ENCODE measurements at regions not wholly inside any gene's neighbourhood (a gene's known extent, or its start where the extent isn't known, plus 50 kb on each side); places are given as distances from the start of the nearest gene placed in this dataset.
A peak's percentile ranks its signal among the peaks of the same experiment; 100 is the strongest.

DNA sequence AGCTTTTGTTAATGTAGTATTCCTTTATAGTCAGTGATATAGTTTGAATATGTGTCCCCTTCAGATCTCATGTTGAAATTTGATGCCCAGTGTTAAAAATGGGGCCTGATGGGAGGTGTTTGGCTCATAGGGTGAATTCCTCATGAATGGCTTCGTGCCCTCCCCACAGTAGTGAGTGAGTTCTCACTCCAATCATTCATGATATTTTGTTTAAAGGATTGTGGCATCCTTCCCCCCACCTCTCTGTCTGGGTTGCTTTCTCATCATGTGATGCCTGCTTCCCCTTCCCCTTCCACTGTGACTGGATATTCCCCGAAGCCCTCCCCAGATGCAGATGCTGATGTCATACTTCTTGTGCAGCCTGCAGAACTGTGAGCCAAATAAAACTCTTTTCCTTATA is 649.8 kb upstream of the NR2F2 start:
- H3K4me3 ChIP-seq, result no peak overlapping the region
- no peak overlapping the region for H3K27ac ChIP-seq
- ATAC-seq (no peak), DNase-seq (no peak)
- no peaks in the 10 kb centered on the region for H3K9me3 ChIP-seq
- intact Hi-C loops (cut with DNase I), result no loop called here
- no peaks in the 10 kb centered on the region for H3K36me3 ChIP-seq (replicated peaks in 1 of 2; ENCODE audit: insufficient read depth in 1 of 2, low read depth in 2 of 2)
- no peaks in the 10 kb centered on the region for H3K27me3 ChIP-seq
- H3K4me1 ChIP-seq, result no peaks in the 10 kb centered on the region
- 48 to 67% methylated on average over 2 of the region's 2 CpGs for WGBS, 2 donors
- TF ChIP-seq, protein P1, sequence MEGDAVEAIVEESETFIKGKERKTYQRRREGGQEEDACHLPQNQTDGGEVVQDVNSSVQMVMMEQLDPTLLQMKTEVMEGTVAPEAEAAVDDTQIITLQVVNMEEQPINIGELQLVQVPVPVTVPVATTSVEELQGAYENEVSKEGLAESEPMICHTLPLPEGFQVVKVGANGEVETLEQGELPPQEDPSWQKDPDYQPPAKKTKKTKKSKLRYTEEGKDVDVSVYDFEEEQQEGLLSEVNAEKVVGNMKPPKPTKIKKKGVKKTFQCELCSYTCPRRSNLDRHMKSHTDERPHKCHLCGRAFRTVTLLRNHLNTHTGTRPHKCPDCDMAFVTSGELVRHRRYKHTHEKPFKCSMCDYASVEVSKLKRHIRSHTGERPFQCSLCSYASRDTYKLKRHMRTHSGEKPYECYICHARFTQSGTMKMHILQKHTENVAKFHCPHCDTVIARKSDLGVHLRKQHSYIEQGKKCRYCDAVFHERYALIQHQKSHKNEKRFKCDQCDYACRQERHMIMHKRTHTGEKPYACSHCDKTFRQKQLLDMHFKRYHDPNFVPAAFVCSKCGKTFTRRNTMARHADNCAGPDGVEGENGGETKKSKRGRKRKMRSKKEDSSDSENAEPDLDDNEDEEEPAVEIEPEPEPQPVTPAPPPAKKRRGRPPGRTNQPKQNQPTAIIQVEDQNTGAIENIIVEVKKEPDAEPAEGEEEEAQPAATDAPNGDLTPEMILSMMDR (IDR thresholded peaks at IDR 0.05), result no peak
- TF ChIP-seq POLR2A (IDR thresholded peaks at IDR 0.05), result no peak

DNA sequence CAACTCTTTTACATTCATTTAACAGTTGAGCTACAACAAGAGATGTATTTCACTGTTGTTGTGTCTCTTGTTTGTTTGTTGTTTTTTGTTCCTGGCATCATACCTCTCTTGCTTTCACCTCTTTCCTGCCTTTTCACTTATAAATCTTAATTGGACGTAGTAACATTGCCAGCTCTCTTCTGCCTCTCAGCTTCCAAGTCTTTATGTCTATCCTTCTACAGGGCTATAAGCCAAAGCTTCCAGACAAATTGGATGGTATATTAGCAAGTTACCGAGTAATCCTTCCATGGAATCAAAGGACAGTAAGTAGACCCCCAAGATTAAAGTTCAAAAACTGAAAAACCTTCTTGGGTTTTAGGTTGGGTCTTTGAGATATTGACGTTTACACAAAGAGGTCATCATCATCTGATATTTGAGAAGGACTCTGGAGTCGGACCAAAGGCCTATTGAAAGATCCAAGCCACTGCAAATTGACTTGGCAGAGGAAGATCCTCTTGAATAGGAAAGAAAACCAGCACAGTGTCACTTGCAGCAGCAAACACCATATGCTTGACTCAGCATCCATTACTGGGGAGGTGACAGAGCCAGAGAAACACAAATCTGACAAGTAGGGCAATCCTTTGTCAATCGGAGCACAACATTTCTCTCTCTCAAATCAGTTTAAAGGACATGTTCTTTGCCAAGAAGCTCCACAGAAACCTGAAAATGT is 648.5 kb upstream of the NR2F2 start:
- DNase-seq, result no peak
- WGBS, 2 donors, result 49 to 64% methylated on average over 5 of the region's 5 CpGs
- Histone ChIP-seq H3K4me1 (no peaks in the 10 kb centered on the region), H3K9me3 (no peaks in the 10 kb centered on the region), H3K4me3 (no peak overlapping the region), H3K27me3 (no peaks in the 10 kb centered on the region), H3K27ac (no peak overlapping the region), H3K36me3 (replicated peaks in 1 of 2; ENCODE audit: insufficient read depth in 1 of 2, low read depth in 2 of 2) (no peaks in the 10 kb centered on the region)
- ATAC-seq, result no peak
- TF ChIP-seq, protein P1 (IDR thresholded peaks at IDR 0.05), result no peak
- intact Hi-C loops (cut with DNase I), result no loop called here

DNA sequence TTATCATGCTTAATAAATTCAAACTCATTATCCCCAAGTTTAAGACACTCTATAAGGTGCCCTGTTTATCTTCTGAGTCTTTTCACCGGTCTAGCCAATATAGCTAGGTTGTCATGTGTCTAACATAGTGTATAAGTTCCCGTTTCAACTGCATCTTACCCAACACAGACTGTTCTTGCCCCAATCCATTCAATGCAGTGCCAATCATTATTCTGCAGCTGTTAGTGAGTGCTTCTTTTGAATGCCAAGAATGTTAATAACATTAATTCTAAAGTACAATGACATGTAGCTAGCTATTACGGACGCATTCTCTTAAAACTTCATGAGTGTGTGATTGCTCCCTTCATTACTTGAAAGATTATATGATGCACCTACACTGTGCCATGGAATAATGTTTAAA is 646.4 kb upstream of the NR2F2 start:
- 71 to 80% methylated on average over 4 of the region's 4 CpGs for WGBS, 2 donors
- Histone ChIP-seq H3K36me3 (replicated peaks in 1 of 2; ENCODE audit: insufficient read depth in 1 of 2, low read depth in 2 of 2) (no peaks in the 10 kb centered on the region), H3K27ac (no peak overlapping the region), H3K4me1 (no peaks in the 10 kb centered on the region), H3K9me3 (no peaks in the 10 kb centered on the region), H3K4me3 (no peak overlapping the region), H3K27me3 (no peaks in the 10 kb centered on the region)
- ATAC-seq (no peak), DNase-seq (no peak)
- TF ChIP-seq POLR2A (IDR thresholded peaks at IDR 0.05), result no peak
- TF ChIP-seq, protein P1 (IDR thresholded peaks at IDR 0.05), result no peak
- intact Hi-C loops (cut with DNase I), result no loop called here

DNA sequence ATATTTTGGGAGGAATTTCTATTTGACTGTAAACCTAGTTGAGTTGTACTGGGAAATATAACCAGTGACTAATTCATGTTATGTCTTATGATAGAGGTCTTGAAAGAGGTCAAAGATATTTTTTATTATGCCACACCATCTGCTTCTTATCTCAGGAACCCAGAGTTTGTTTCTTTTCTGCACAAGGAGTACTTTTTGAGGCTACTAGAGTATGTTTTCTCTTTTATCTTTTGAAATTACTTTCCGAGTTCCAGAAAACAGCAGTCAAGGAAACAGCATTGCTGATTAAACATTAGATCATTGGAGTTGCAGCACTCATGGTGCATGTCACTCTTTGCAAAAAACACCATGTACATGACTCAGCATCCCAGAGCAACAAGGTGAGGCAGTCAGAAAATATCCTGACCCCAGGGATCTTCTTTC is 645.8 kb upstream of the NR2F2 start:
- Histone ChIP-seq H3K27me3 (no peaks in the 10 kb centered on the region), H3K4me3 (no peak overlapping the region), H3K4me1 (no peaks in the 10 kb centered on the region), H3K36me3 (replicated peaks in 1 of 2; ENCODE audit: insufficient read depth in 1 of 2, low read depth in 2 of 2) (no peaks in the 10 kb centered on the region), H3K9me3 (no peaks in the 10 kb centered on the region), H3K27ac (no peak overlapping the region)
- ATAC-seq (no peak), DNase-seq (peak in 1 of 4 donors; percentile 8)
- intact Hi-C loops (cut with DNase I), result no loop called here
- TF ChIP-seq POLR2A (IDR thresholded peaks at IDR 0.05), result no peak
- TF ChIP-seq, protein P1 (IDR thresholded peaks at IDR 0.05), result no peak
- WGBS, 2 donors, result 4 to 21% methylated on average over 1 of the region's 1 CpG

DNA sequence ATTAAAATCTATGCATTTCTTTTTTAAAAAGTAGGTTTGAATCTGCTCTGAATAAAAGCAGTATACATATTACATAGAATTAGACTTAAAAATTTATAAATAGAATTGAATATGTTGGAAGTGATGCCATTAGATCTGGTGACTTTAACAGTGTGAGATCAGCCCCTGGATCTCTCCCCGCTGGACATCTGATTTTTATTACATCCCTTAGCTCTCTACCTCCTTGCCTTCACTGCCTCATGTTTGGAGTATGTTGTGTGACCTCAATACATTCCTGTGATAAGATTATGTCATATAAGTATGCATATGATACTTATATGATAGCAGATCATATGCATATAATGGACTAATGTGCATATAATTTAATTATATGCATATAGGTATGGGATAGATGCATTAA is 643.4 kb upstream of the NR2F2 start:
- no peak for DNase-seq
- no peak overlapping the region for H3K4me3 ChIP-seq

More for the DNA sequence above, 643.4 kb upstream of the NR2F2 start:
- Histone ChIP-seq H3K9me3 (no peaks in the 10 kb centered on the region), H3K27me3 (no peaks in the 10 kb centered on the region), H3K4me1 (no peaks in the 10 kb centered on the region), H3K36me3 (replicated peaks in 1 of 2; ENCODE audit: insufficient read depth in 1 of 2, low read depth in 2 of 2) (no peaks in the 10 kb centered on the region), H3K27ac (no peak overlapping the region)
- WGBS, 2 donors, result 81 to 89% methylated on average over 1 of the region's 1 CpG
- intact Hi-C loops (cut with DNase I), result no loop called here
- TF ChIP-seq, protein P1 (IDR thresholded peaks at IDR 0.05), result no peak
- no peak for TF ChIP-seq POLR2A (IDR thresholded peaks at IDR 0.05)
- ATAC-seq, result no peak

Data from body of pancreas (tissue), 4 donors.